ENCODE measurements at regions not wholly inside any gene's neighbourhood (a gene's known extent, or its start where the extent isn't known, plus 50 kb on each side); places are given as distances from the start of the nearest gene placed in this dataset.

GRCh38 chr9:115276621-115277020, 158.7 kb upstream of the TNC start:
- no peaks in the 10 kb centered on the region for H3K36me3 ChIP-seq (ENCODE audit: control insufficient read depth in 4 of 4, insufficient read depth in 3 of 4, low read depth in 1 of 4, low read length in 3 of 4)
- 88% methylated on average over 2 of the region's 2 CpGs for WGBS
- no peaks in the 10 kb centered on the region for H3K4me1 ChIP-seq (ENCODE audit: control insufficient read depth in 4 of 4, insufficient read depth in 4 of 4, low read length in 3 of 4)
- H3K9me3 ChIP-seq (ENCODE audit: control insufficient read depth in 4 of 4, low read length in 3 of 4) = no peaks in the 10 kb centered on the region
- TF ChIP-seq YY1 (IDR thresholded peaks at IDR 0.05) (no peak), TAF1 (conservative IDR thresholded peaks at IDR 0.05) (no peak)
- H3K27ac ChIP-seq (ENCODE audit: low read depth in 1 of 2, low read length in 2 of 2) = no peak overlapping the region
- H3K4me3 ChIP-seq (ENCODE audit: low read depth in 1 of 3, low read length in 3 of 3) = no peak overlapping the region
- H3K27me3 ChIP-seq (ENCODE audit: control insufficient read depth in 4 of 4, insufficient read depth in 4 of 4, low read length in 3 of 4) = no peaks in the 10 kb centered on the region
- no peak overlapping the region for H3K9ac ChIP-seq (ENCODE audit: low read depth in 1 of 2, low read length in 2 of 2)
- no peak for DNase-seq (ENCODE audit: low spot score)

DNA sequence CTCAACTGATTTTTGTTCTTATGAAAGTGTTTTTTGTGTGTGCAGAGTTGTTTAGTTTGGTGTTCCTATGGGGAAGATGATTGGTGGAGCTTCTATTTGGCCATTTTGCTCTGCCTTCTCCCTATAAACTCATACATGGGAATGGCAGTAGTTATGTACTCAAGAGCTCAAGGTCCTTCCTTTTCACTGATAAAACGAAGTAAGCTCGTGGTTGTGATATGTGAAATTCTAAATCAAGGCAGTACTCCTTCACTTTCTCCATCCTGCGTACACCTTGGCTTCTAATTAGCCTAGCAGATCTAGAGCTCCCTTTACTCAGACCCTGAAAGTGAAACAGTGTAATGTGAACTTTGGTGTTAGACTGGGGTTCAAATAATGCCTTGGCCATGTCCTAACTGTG, 159.3 kb upstream of the TNC start:
- H3K4me3 ChIP-seq (ENCODE audit: low read depth in 1 of 3, low read length in 3 of 3) = no peak overlapping the region
- TF ChIP-seq HNF4A (conservative IDR thresholded peaks at IDR 0.05) (no peak), YY1 (IDR thresholded peaks at IDR 0.05) (no peak), ZBTB33 (IDR thresholded peaks at IDR 0.05) (no peak), FOXA2 (IDR thresholded peaks at IDR 0.05) (no peak), EGR1 (IDR thresholded peaks at IDR 0.05; ENCODE audit: low read depth in 2 of 2) (no peak)
- TF ChIP-seq, protein P1, sequence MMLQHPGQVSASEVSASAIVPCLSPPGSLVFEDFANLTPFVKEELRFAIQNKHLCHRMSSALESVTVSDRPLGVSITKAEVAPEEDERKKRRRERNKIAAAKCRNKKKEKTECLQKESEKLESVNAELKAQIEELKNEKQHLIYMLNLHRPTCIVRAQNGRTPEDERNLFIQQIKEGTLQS (IDR thresholded peaks at IDR 0.05) = no peak
- H3K9me3 ChIP-seq (ENCODE audit: control insufficient read depth in 4 of 4, low read length in 3 of 4) = no peaks in the 10 kb centered on the region
- no peak overlapping the region for H3K27ac ChIP-seq (ENCODE audit: low read depth in 1 of 2, low read length in 2 of 2)
- no peak for DNase-seq (ENCODE audit: low spot score)
- H3K4me1 ChIP-seq (ENCODE audit: control insufficient read depth in 4 of 4, insufficient read depth in 4 of 4, low read length in 3 of 4) = no peaks in the 10 kb centered on the region
- H3K9ac ChIP-seq (ENCODE audit: low read depth in 1 of 2, low read length in 2 of 2) = no peak overlapping the region
- H3K36me3 ChIP-seq (ENCODE audit: control insufficient read depth in 4 of 4, insufficient read depth in 3 of 4, low read depth in 1 of 4, low read length in 3 of 4) = no peaks in the 10 kb centered on the region
- WGBS = 72% methylated on average over 3 of the region's 3 CpGs
- no peaks in the 10 kb centered on the region for H3K27me3 ChIP-seq (ENCODE audit: control insufficient read depth in 4 of 4, insufficient read depth in 4 of 4, low read length in 3 of 4)

DNA sequence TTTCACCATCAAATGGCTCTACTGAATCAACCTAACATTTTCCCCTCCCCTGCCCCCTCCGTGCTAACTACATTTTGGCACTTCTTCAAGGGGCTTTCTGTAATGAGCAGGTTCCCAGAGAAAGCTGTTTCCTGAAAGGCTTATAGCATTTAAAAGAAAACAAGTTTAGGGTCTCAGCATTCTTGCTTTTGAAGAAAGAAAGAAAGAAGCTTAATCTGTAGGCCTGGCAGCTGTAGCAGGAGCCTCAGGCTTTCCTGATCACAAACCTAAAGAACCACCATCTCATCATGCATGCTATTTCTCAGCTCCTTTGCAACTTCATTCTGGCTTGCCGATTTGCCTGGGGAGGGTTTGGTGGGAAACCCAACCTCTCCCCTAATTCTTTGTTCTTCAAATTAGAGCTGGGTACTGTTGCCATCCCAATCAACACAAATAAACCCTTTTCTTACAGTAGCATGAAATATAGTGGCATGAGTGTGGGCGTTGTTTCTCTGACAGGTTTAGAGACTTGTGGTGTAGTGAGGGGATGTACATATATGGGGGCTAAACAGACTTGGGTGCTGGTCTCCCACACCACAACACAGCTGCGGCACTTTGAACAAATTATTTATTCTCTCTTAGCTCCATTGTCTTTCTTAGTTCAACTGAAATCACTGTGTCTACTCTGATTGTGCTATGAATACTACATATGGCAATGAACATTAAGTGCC, 160.5 kb upstream of the TNC start:
- Histone ChIP-seq H3K4me3 (ENCODE audit: low read depth in 1 of 3, low read length in 3 of 3) (no peak overlapping the region), H3K36me3 (ENCODE audit: control insufficient read depth in 4 of 4, insufficient read depth in 3 of 4, low read depth in 1 of 4, low read length in 3 of 4) (no peaks in the 10 kb centered on the region), H3K9me3 (ENCODE audit: control insufficient read depth in 4 of 4, low read length in 3 of 4) (no peaks in the 10 kb centered on the region), H3K27me3 (ENCODE audit: control insufficient read depth in 4 of 4, insufficient read depth in 4 of 4, low read length in 3 of 4) (no peaks in the 10 kb centered on the region), H3K27ac (ENCODE audit: low read depth in 1 of 2, low read length in 2 of 2) (no peak overlapping the region), H3K9ac (ENCODE audit: low read depth in 1 of 2, low read length in 2 of 2) (no peak overlapping the region), H3K4me1 (ENCODE audit: control insufficient read depth in 4 of 4, insufficient read depth in 4 of 4, low read length in 3 of 4) (no peaks in the 10 kb centered on the region)
- 58% methylated on average over 4 of the region's 4 CpGs for WGBS
- no peak for DNase-seq (ENCODE audit: low spot score)
- no peak for TF ChIP-seq MAX (IDR thresholded peaks at IDR 0.05)
- TF ChIP-seq RXRA (IDR thresholded peaks at IDR 0.05) = no peak
- no peak for TF ChIP-seq HNF4G (IDR thresholded peaks at IDR 0.05)
- TF ChIP-seq FOXA1 (IDR thresholded peaks at IDR 0.05) = no peak
- TF ChIP-seq YY1 (IDR thresholded peaks at IDR 0.05) = no peak
- TF ChIP-seq, protein P2, sequence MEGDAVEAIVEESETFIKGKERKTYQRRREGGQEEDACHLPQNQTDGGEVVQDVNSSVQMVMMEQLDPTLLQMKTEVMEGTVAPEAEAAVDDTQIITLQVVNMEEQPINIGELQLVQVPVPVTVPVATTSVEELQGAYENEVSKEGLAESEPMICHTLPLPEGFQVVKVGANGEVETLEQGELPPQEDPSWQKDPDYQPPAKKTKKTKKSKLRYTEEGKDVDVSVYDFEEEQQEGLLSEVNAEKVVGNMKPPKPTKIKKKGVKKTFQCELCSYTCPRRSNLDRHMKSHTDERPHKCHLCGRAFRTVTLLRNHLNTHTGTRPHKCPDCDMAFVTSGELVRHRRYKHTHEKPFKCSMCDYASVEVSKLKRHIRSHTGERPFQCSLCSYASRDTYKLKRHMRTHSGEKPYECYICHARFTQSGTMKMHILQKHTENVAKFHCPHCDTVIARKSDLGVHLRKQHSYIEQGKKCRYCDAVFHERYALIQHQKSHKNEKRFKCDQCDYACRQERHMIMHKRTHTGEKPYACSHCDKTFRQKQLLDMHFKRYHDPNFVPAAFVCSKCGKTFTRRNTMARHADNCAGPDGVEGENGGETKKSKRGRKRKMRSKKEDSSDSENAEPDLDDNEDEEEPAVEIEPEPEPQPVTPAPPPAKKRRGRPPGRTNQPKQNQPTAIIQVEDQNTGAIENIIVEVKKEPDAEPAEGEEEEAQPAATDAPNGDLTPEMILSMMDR (IDR thresholded peaks at IDR 0.05; ENCODE audit: low read depth, low read length, missing input control) = no peak
- TF ChIP-seq FOXA2 (IDR thresholded peaks at IDR 0.05) = no peak
- TF ChIP-seq GABPA (IDR thresholded peaks at IDR 0.05 in 1 of 2, conservative IDR thresholded peaks at IDR 0.05 in 1 of 2) = no peak
- TF ChIP-seq HNF4A (conservative IDR thresholded peaks at IDR 0.05) = no peak
- TF ChIP-seq EGR1 (IDR thresholded peaks at IDR 0.05; ENCODE audit: low read depth in 2 of 2) = no peak
- no peak for TF ChIP-seq RAD21 (IDR thresholded peaks at IDR 0.05)
- TF ChIP-seq, protein P1 (IDR thresholded peaks at IDR 0.05) = no peak
- TF ChIP-seq NR2F2 (IDR thresholded peaks at IDR 0.05) = no peak
- no peak for TF ChIP-seq REST (IDR thresholded peaks at IDR 0.05)
- no peak for TF ChIP-seq ZBTB33 (IDR thresholded peaks at IDR 0.05)

All from liver (tissue), 8 donors.